IMR-90 (cell line): ENCODE measurements at regions not wholly inside any gene's neighbourhood (a gene's known extent, or its start where the extent isn't known, plus 50 kb on each side); places are given as distances from the start of the nearest gene placed in this dataset.
A peak's percentile ranks its signal among the peaks of the same experiment; 100 is the strongest.

Experiments
- ATAC-seq: fragments of 200-7000 bp; cut with Tn5 transposase; 2 replicates; pipeline ENCODE4 v1.9.1; 2020; ENCODE audit warnings: low read depth, mild to moderate bottlenecking, moderate library complexity
- BruUV-seq: library from RNA; stranded (reverse); fragments of 400-500 nt; replicated peaks from 2 replicates; lab custom pipeline; 2021; lab: Mats Ljungman, UMichigan
- CTCF ChIA-PET: fragments of 300-600 bp; formaldehyde crosslinking; extraction: SDS; loops from one replicate; lab custom pipeline; 2021; ENCODE audit warnings: antibody characterized with exemption; lab: Yijun Ruan, JAX
- POLR2A ChIA-PET: fragments of 300-600 bp; sonication (Branson Sonifier 250); formaldehyde crosslinking; loops from one replicate; lab custom pipeline; 2022; ENCODE audit warnings: antibody characterized with exemption; ENCODE audit not compliant: unreplicated experiment; lab: Charles Lee
- DNase-seq: peaks from one replicate; pipeline ENCODE4 v3.0.0; 2013
- H2AFZ ChIP-seq: replicated peaks from 2 replicates; pipeline ENCODE3; 2013; ENCODE audit warnings: low read length, mild to moderate bottlenecking; ENCODE audit not compliant: poor library complexity
- H2AK5ac ChIP-seq: 2 replicates; pipeline ENCODE4 v1.6.1; 2013; ENCODE audit warnings: low read depth, low read length, inconsistent platforms
- H2AK9ac ChIP-seq: replicated peaks from 2 replicates; pipeline ENCODE3; 2013; ENCODE audit warnings: mild to moderate bottlenecking, low read depth, low read length, moderate library complexity; ENCODE audit not compliant: poor library complexity
- H2BK120ac ChIP-seq: 2 replicates; pipeline ENCODE4 v1.6.1; 2013; ENCODE audit warnings: low read depth, low read length, inconsistent platforms
- H2BK15ac ChIP-seq: 3 replicates; pipeline ENCODE4 v1.6.1; 2013; ENCODE audit warnings: low read depth, low read length, inconsistent platforms
- H2BK20ac ChIP-seq: 2 replicates; pipeline ENCODE4 v1.6.1; 2013; ENCODE audit warnings: low read depth, mild to moderate bottlenecking, inconsistent platforms, low read length, moderate library complexity
- H2BK5ac ChIP-seq: 2 replicates; pipeline ENCODE4 v1.6.1; 2013; ENCODE audit warnings: mild to moderate bottlenecking, low read depth, low read length, inconsistent platforms; ENCODE audit not compliant: poor library complexity, severe bottlenecking
- H3K14ac ChIP-seq: replicated peaks from 2 replicates; pipeline ENCODE4 v1.6.1; 2013; ENCODE audit warnings: low read depth, low read length, inconsistent platforms
- H3K18ac ChIP-seq: 2 replicates; pipeline ENCODE4 v1.6.1; 2013; ENCODE audit warnings: low read depth, low read length, control low read depth
- H3K23ac ChIP-seq: 2 replicates; pipeline ENCODE4 v1.6.1; 2013; ENCODE audit warnings: low read depth, low read length, inconsistent platforms
- H3K27ac ChIP-seq: 2 replicates; pipeline ENCODE4 v1.5.1; 2013; ENCODE audit warnings: mild to moderate bottlenecking, control low read depth, low read length; ENCODE audit not compliant: insufficient read depth
- H3K27me3 ChIP-seq: 2 replicates; pipeline ENCODE4 v1.6.1; 2013; ENCODE audit warnings: low read length; ENCODE audit not compliant: control insufficient read depth, insufficient read depth
- H3K36me3 ChIP-seq: 2 replicates; pipeline ENCODE4 v1.6.1; 2013; ENCODE audit warnings: low read length, mixed read lengths; ENCODE audit not compliant: control insufficient read depth, insufficient read depth
- H3K4ac ChIP-seq: 2 replicates; pipeline ENCODE4 v1.6.1; 2013; ENCODE audit warnings: low read depth, low read length, inconsistent platforms
- H3K4me1 ChIP-seq: 2 replicates; pipeline ENCODE4 v1.6.1; 2013; ENCODE audit warnings: low read length, mixed read lengths; ENCODE audit not compliant: control insufficient read depth, insufficient read depth
- H3K4me2 ChIP-seq: 2 replicates; pipeline ENCODE4 v1.6.1; 2013; ENCODE audit warnings: low read depth, mild to moderate bottlenecking, control low read depth, low read length, moderate library complexity
- H3K4me3 ChIP-seq: 2 replicates; pipeline ENCODE4 v1.5.1; 2013; ENCODE audit warnings: low read depth, mild to moderate bottlenecking, control low read depth, low read length, moderate library complexity; ENCODE audit not compliant: insufficient read depth
- H3K56ac ChIP-seq: 2 replicates; pipeline ENCODE4 v1.6.1; 2013; ENCODE audit warnings: low read length, inconsistent platforms; ENCODE audit not compliant: insufficient read depth; ENCODE audit errors: extremely low read depth
- H3K79me1 ChIP-seq, 2 experiments: 2 replicates each; pipeline ENCODE4 v1.6.1; 2013; ENCODE audit warnings: low read length in 2 of 2, inconsistent platforms in 1 of 2, low read depth in 1 of 2
- H3K9ac ChIP-seq: 2 replicates; pipeline ENCODE4 v1.6.1; 2013; ENCODE audit warnings: low read depth, low read length, control low read depth
- H3K9me1 ChIP-seq: 2 replicates; pipeline ENCODE4 v1.6.1; 2013; ENCODE audit warnings: low read length, inconsistent platforms; ENCODE audit not compliant: insufficient read depth
- H3K9me3 ChIP-seq: 2 replicates; pipeline ENCODE4 v1.6.1; 2013; ENCODE audit warnings: low read length; ENCODE audit not compliant: control insufficient read depth, insufficient read depth
- H4K20me1 ChIP-seq: 2 replicates; pipeline ENCODE4 v1.6.1; 2013; ENCODE audit warnings: low read length, inconsistent platforms; ENCODE audit not compliant: insufficient read depth
- H4K5ac ChIP-seq: 2 replicates; pipeline ENCODE4 v1.6.1; 2013; ENCODE audit warnings: mild to moderate bottlenecking, low read depth, low read length, control low read depth
- H4K8ac ChIP-seq, 2 experiments: 2 replicates each; pipeline ENCODE4 v1.6.1; 2013; ENCODE audit warnings: low read depth in 2 of 2, low read length in 2 of 2, control low read depth in 1 of 2, inconsistent platforms in 1 of 2
- H4K91ac ChIP-seq: 2 replicates; pipeline ENCODE4 v1.6.1; 2013; ENCODE audit warnings: low read depth, low read length, inconsistent platforms; ENCODE audit not compliant: insufficient read depth
- CEBPB ChIP-seq: IDR thresholded peaks from 2 replicates; pipeline ENCODE4 v1.6.1; 2012; ENCODE audit warnings: low read depth, low read length, improper control_type of control experiment
- CTCF ChIP-seq: conservative IDR thresholded peaks from 2 replicates; pipeline ENCODE4 v1.5.1; 2012; ENCODE audit warnings: mild to moderate bottlenecking, low read depth, low read length, improper control_type of control experiment
- FOS ChIP-seq: fragments of 150-350 bp; IDR thresholded peaks from 2 replicates; pipeline ENCODE4 v1.6.1; 2016; ENCODE audit warnings: low read depth, low read length
- MAFK ChIP-seq: IDR thresholded peaks from 2 replicates; pipeline ENCODE4 v1.6.1; 2012; ENCODE audit warnings: low read depth, low read length, improper control_type of control experiment
- NFE2L2 ChIP-seq: fragments of 150-350 bp; IDR thresholded peaks from 2 replicates; pipeline ENCODE4 v1.6.1; 2016; ENCODE audit warnings: low read depth, mild to moderate bottlenecking, low read length
- SMC3 ChIP-seq: fragments of 150-350 bp; IDR thresholded peaks from 2 replicates; pipeline ENCODE4 v1.6.1; 2016; ENCODE audit warnings: low read depth, mild to moderate bottlenecking, antibody characterized with exemption, low read length, moderate library complexity
- WGBS, 2 experiments: methylation state at CpG; one replicate each; pipeline versions ENCODE4 v1.1.5 to v1.1.7; 2013; ENCODE audit warnings: missing lambda C conversion rate in 2 of 2; ENCODE audit not compliant: insufficient read length in 1 of 2; ENCODE audit errors: extremely low coverage in 2 of 2; 5-methylcytosine and 5-hydroxymethylcytosine counted together
- dilution Hi-C: fragments of 300-500 bp; cut with HindIII; formaldehyde crosslinking; loops from one replicate; pipeline ENCODE4 v1.14.3; 2018; ENCODE audit warnings: low sequenced_read_pairs; ENCODE audit not compliant: unreplicated experiment
- in situ Hi-C: fragments of 300-500 bp; cut with MboI; formaldehyde crosslinking; loops from 3 replicates; pipeline ENCODE4 v1.14.3; 2019; ENCODE audit warnings: low sequenced_read_pairs, inconsistent platforms, mixed read lengths
- intact Hi-C: fragments of 100-400 bp; cut with micrococcal nuclease; formaldehyde crosslinking; loops from 2 replicates; pipeline ENCODE4 v1.10.0; 2022

GRCh38 chr2:150591496-150592285 is 104.2 kb upstream of the RND3 start:
- H3K4me1 ChIP-seq, result peaks cover 22% of the 10 kb centered on the region
- POLR2A ChIA-PET, result interaction anchor here (0.5 to 1.0 kb wide), 3 partner anchors 110 to 1934 kb away, joined by 3 to 4 read pairs (median 3); no protein-coding TSS in a partner anchor

More at GRCh38 chr2:150591496-150592285, 104.2 kb upstream of the RND3 start:
- no peaks in the 10 kb centered on the region for H3K27me3 ChIP-seq
- H3K9me1 ChIP-seq, result peaks cover 8% of the 10 kb centered on the region; the same call in 1 of the 2 replicates
- H2BK20ac ChIP-seq, result peak overlapping the region; percentile 92
- no TSS peak for BruUV-seq
- dilution Hi-C loops (no loop called here), intact Hi-C loops (no loop called here), in situ Hi-C loops (loop anchor here (5.0 kb wide), 1 partner anchor 99 kb away; no protein-coding TSS in a partner anchor)
- WGBS, 2 experiments, result no CpG with 5 or more reads among the region's 6 CpGs
- DNase-seq (peak; percentile 79), ATAC-seq (peak; percentile 63)
- peak overlapping the region; percentile 96 for H3K18ac ChIP-seq
- H2AFZ ChIP-seq, result peak overlapping the region; percentile 75
- no peak overlapping the region; the same call in 1 of the 2 replicates for H3K4me3 ChIP-seq
- H3K9me3 ChIP-seq, result no peaks in the 10 kb centered on the region
- H3K56ac ChIP-seq, result peak overlapping the region; percentile 47
- no peaks in the 10 kb centered on the region for H4K20me1 ChIP-seq
- peak overlapping the region; percentile 95 for H2BK120ac ChIP-seq
- no peak overlapping the region for H3K9ac ChIP-seq
- H3K36me3 ChIP-seq, result no peaks in the 10 kb centered on the region
- peak overlapping the region; percentile 93 for H3K4ac ChIP-seq
- H4K8ac ChIP-seq, result peak overlapping the region; percentile 46 to 87
- peak overlapping the region; percentile 89 for H3K27ac ChIP-seq
- CTCF ChIA-PET, result interaction anchor here (1.2 to 2.2 kb wide), 3 partner anchors 9 to 648 kb away, joined by 3 to 11 read pairs (median 4); no protein-coding TSS in a partner anchor
- peak overlapping the region; percentile 88 for H2BK5ac ChIP-seq
- peak overlapping the region; percentile 78; the same call in 1 of the 2 replicates for H3K23ac ChIP-seq
- no peak overlapping the region for H2AK9ac ChIP-seq
- H2BK15ac ChIP-seq, result peak overlapping the region; percentile 84
- H4K5ac ChIP-seq, result peak overlapping the region; percentile 95
- peak overlapping the region; percentile 83 for H3K4me2 ChIP-seq
- TF ChIP-seq CEBPB (peak; percentile 93), CTCF (no peak), NFE2L2 (peak; percentile 51; the same call in 1 of the 2 replicates), SMC3 (no peak), MAFK (no peak), FOS (peak; percentile 62)
- peak overlapping the region; percentile 84 for H4K91ac ChIP-seq
- peak overlapping the region; percentile 73 for H3K14ac ChIP-seq
- H3K79me1 ChIP-seq, result peaks cover 3 to 17% of the 10 kb centered on the region in 2 experiments; a peak in 3 of 4 replicates
- peak overlapping the region; percentile 73 for H2AK5ac ChIP-seq
